ENCODE measurements at regions not wholly inside any gene's neighbourhood (a gene's known extent, or its start where the extent isn't known, plus 50 kb on each side); places are given as distances from the start of the nearest gene placed in this dataset.

DNA sequence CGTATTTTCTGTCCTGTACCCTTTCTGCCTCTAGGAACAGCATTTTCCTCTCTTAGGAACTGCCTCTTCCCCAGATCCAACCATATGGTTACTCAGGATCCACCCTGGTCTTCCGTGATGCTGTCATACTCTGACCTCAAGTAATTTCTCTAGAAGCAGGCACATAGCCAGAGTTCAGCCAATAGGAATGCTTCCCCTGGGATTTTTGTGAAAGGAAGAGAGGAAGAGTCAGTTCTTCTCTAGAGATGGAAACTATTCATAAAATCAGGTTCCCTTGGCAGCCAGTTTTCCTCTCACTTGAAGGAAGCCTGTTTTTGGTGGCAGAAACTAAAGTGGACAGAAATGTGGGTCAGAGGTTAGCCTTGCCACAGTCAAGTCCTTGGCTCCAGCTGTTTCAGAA is 400.1 kb upstream of the PCSK5 start (continued):
- TF ChIP-seq, protein P1, sequence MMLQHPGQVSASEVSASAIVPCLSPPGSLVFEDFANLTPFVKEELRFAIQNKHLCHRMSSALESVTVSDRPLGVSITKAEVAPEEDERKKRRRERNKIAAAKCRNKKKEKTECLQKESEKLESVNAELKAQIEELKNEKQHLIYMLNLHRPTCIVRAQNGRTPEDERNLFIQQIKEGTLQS (IDR thresholded peaks at IDR 0.05), result no peak
- TF ChIP-seq HNF4G (IDR thresholded peaks at IDR 0.05), result no peak
- no peak for TF ChIP-seq FOXA2 (IDR thresholded peaks at IDR 0.05)
- TF ChIP-seq, protein P2, sequence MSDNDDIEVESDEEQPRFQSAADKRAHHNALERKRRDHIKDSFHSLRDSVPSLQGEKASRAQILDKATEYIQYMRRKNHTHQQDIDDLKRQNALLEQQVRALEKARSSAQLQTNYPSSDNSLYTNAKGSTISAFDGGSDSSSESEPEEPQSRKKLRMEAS (IDR thresholded peaks at IDR 0.05), result no peak
- TF ChIP-seq SP1 (IDR thresholded peaks at IDR 0.05), result no peak
- TF ChIP-seq YY1 (IDR thresholded peaks at IDR 0.05), result no peak
- TF ChIP-seq TAF1 (conservative IDR thresholded peaks at IDR 0.05), result no peak
- TF ChIP-seq JUND (IDR thresholded peaks at IDR 0.05), result no peak
- TF ChIP-seq RXRA (IDR thresholded peaks at IDR 0.05), result no peak
- no peak for TF ChIP-seq RAD21 (IDR thresholded peaks at IDR 0.05)

DNA sequence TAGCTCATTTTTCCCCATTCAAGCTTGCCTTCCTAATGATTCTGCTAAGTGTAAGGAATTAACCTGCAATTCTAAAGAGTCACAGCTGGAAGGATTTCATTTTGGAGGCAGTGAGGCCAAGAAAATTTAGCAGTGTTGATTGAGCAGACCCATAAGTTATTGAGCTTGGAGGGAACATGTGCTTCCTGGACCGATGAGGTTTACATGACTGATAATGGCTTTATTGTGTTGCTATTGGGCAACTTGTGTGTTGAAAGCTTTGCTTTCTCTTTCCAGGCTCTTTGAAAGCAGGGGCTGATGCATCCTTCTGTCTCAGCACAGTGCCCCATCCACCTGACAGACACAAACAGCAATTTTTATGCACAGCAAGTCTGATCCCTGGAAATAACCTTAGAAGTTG is 398.9 kb upstream of the PCSK5 start:
- WGBS, result 29% methylated on average over 1 of the region's 1 CpG
- H3K36me3 ChIP-seq (ENCODE audit: control insufficient read depth in 4 of 4, insufficient read depth in 3 of 4, low read depth in 1 of 4, low read length in 3 of 4), result no peaks in the 10 kb centered on the region

More for the DNA sequence above, 398.9 kb upstream of the PCSK5 start:
- Histone ChIP-seq H3K27ac (ENCODE audit: low read depth in 1 of 2, low read length in 2 of 2) (no peak overlapping the region), H3K9me3 (ENCODE audit: control insufficient read depth in 4 of 4, low read length in 3 of 4) (no peaks in the 10 kb centered on the region), H3K4me3 (ENCODE audit: low read depth in 1 of 3, low read length in 3 of 3) (no peak overlapping the region), H3K4me1 (ENCODE audit: control insufficient read depth in 4 of 4, insufficient read depth in 4 of 4, low read length in 3 of 4) (no peaks in the 10 kb centered on the region), H3K9ac (ENCODE audit: low read depth in 1 of 2, low read length in 2 of 2) (no peak overlapping the region), H3K27me3 (ENCODE audit: control insufficient read depth in 4 of 4, insufficient read depth in 4 of 4, low read length in 3 of 4) (no peaks in the 10 kb centered on the region)
- TF ChIP-seq YY1 (IDR thresholded peaks at IDR 0.05) (no peak), HNF4A (conservative IDR thresholded peaks at IDR 0.05) (no peak), GABPA (IDR thresholded peaks at IDR 0.05 in 1 of 2, conservative IDR thresholded peaks at IDR 0.05 in 1 of 2) (no peak), SP1 (IDR thresholded peaks at IDR 0.05) (no peak)
- TF ChIP-seq, protein P1 (IDR thresholded peaks at IDR 0.05), result no peak
- TF ChIP-seq, protein P3, sequence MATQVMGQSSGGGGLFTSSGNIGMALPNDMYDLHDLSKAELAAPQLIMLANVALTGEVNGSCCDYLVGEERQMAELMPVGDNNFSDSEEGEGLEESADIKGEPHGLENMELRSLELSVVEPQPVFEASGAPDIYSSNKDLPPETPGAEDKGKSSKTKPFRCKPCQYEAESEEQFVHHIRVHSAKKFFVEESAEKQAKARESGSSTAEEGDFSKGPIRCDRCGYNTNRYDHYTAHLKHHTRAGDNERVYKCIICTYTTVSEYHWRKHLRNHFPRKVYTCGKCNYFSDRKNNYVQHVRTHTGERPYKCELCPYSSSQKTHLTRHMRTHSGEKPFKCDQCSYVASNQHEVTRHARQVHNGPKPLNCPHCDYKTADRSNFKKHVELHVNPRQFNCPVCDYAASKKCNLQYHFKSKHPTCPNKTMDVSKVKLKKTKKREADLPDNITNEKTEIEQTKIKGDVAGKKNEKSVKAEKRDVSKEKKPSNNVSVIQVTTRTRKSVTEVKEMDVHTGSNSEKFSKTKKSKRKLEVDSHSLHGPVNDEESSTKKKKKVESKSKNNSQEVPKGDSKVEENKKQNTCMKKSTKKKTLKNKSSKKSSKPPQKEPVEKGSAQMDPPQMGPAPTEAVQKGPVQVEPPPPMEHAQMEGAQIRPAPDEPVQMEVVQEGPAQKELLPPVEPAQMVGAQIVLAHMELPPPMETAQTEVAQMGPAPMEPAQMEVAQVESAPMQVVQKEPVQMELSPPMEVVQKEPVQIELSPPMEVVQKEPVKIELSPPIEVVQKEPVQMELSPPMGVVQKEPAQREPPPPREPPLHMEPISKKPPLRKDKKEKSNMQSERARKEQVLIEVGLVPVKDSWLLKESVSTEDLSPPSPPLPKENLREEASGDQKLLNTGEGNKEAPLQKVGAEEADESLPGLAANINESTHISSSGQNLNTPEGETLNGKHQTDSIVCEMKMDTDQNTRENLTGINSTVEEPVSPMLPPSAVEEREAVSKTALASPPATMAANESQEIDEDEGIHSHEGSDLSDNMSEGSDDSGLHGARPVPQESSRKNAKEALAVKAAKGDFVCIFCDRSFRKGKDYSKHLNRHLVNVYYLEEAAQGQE (IDR thresholded peaks at IDR 0.05), result no peak
- TF ChIP-seq, protein P4, sequence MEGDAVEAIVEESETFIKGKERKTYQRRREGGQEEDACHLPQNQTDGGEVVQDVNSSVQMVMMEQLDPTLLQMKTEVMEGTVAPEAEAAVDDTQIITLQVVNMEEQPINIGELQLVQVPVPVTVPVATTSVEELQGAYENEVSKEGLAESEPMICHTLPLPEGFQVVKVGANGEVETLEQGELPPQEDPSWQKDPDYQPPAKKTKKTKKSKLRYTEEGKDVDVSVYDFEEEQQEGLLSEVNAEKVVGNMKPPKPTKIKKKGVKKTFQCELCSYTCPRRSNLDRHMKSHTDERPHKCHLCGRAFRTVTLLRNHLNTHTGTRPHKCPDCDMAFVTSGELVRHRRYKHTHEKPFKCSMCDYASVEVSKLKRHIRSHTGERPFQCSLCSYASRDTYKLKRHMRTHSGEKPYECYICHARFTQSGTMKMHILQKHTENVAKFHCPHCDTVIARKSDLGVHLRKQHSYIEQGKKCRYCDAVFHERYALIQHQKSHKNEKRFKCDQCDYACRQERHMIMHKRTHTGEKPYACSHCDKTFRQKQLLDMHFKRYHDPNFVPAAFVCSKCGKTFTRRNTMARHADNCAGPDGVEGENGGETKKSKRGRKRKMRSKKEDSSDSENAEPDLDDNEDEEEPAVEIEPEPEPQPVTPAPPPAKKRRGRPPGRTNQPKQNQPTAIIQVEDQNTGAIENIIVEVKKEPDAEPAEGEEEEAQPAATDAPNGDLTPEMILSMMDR (IDR thresholded peaks at IDR 0.05; ENCODE audit: low read depth, low read length, missing input control), result no peak
- no peak for DNase-seq (ENCODE audit: low spot score)

Measured in liver (tissue), 8 donors.